GM21825 (cell line): ENCODE measurements at regions not wholly inside any gene's neighbourhood (a gene's known extent, or its start where the extent isn't known, plus 50 kb on each side); places are given as distances from the start of the nearest gene placed in this dataset.

Experiments
- ATAC-seq: cut with Tn5 transposase; IDR thresholded peaks from one replicate; pipeline ENCODE4 v1.9.1; 2021; ENCODE audit warnings: mild to moderate bottlenecking, moderate library complexity; ENCODE audit not compliant: unreplicated experiment

DNA sequence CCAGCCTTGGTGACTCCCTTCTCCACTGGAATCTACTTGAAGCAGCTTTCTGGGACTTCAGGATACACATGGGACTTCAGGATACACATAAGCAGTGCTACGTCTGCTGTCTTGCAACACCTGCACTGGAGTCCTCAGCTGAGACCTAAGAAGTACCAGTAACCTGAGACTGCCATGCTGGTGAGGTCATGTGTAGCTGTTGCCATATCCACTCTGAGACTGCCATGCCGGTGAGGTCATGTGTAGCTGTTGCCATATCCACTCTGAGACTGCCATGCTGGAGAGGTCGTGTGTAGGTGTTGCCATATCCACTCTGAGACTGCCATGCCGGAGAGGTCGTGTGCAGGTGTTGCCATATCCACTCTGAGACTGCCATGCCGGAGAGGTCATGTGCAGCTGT lies 937.9 kb downstream of the EFNB2 start:
- no peak for ATAC-seq

DNA sequence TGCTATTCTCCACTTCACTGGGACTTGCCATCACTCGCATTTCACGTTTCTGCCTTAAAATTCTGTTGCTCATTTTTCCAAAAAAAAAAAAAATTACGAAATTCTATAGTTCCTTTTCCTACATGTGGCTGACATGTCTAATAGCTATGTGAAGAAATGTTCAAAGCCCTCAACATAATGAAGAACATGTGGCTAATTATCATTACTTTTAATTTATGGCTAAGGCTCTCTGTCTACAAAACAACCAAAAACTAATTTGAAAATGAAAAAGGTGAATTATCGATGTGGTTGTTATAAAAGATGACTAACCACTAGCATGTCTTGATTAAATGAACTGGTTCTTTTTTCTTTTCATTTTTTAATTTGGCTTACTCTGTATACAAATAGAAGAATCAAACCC lies 940.0 kb downstream of the EFNB2 start:
- no peak for ATAC-seq

DNA sequence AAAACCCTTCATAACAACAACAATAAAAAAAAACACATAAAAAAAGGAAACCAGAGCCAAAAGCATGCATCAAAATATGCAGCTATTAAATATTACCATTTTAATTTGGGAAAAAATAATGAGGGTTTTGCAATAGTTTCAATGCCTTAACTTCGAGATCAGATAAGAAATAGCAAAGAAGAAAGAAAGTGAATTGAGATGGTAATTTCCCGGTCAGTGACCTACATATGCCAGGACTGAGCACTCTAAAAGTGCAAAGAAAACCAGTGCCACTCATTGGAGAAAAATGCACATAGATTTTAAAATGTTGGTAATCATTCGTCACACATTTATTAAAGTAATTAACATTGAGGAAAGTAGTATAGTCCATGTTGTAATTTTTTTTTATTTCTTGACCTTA lies 944.2 kb downstream of the EFNB2 start:
- no peak for ATAC-seq

DNA sequence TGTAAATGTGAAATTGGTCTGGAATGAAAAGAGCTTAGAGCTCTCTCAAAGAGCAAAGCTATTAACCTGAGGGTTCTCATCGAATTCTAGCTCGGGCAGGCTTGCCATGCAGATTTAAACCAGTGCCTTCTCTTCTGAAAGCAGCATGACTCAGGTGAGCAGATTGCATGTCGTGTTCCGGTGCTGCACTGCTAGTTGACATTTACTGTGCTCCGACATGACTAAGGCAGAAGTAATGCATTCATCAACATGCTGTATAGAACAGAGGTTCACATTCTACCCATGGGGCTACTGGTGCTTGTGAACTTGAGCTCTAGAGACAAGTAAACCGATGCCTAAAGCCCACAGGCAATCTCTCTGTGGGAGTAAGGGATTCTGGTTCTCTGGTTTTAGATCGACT lies 947.7 kb downstream of the EFNB2 start:
- no peak for ATAC-seq

DNA sequence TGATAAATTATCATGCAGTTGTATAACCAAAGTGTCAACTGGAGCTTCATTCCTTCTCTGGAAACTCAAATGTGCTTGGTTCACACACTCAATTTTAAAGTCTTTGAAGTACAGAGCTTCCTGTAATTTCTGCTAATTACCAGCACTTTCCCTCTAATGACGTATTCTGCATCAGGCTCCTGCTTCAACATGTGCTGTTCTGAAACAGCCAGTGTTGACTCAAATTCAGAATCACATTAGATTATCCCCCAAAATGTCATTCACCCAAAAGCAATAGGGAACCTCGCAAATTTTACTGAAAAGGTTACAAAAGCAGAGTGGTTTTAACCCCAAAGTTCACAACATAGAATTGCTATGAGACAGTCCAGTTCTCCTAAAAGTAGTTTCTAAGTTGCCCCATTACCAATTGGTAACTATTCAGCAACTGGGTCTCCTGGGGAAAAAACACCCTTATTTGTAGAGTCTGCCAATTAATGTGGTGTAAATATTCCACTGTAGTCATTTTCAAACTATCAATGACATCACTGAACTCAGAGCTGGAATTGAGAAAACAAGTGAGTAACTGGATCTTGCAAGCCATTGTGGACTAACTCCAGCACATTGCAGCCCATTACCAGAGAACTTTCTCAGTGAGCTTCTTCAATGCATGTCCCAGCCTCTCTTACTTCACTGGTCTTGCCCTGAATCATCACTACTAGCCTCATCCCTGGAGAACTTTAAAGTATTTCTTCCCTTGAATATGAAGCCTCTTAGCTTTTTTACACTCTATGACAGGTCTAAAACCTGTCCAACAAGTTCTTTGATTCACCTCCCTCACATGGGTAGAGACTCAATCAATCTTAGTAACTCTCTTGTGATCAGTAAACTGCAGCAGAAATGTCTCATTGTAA lies 955.4 kb downstream of the EFNB2 start:
- ATAC-seq = no peak

DNA sequence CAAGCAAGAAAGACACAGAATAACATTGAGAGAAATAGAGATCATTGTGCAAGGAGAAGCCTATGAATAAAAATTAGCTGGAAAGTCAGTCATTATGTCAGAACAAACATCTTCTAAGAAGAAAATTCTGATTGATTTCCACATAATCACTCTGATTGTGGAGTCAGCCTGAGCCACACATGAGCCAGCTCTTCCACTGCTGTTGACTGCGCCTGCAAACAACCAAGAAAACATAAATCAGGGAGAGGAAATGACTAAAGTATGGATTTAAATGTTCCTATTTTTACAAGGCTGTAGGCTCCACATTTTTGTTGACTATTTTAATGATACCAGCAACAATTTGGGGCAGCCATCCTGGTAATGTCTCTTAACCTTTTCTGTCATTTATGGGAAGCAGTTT lies 962.3 kb downstream of the EFNB2 start:
- no peak for ATAC-seq

DNA sequence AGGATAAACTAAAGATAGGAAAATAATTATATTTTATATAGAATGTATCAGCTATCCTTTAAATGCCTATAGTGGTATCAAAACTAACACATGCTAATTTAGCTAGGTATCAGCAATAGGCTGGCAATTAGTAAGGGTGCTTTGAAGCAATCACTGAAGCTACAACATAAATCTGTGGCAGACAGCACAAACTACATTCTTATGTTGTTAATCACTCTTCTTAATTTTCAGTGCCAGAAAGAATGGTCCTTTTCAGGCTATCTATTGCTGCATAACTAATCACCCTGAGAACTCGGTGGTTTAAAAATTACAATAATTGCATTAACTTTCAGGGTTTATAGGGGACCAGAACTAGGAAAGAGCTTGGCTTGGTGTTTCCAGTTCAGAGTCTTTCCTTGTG lies 963.1 kb downstream of the EFNB2 start:
- no peak for ATAC-seq

DNA sequence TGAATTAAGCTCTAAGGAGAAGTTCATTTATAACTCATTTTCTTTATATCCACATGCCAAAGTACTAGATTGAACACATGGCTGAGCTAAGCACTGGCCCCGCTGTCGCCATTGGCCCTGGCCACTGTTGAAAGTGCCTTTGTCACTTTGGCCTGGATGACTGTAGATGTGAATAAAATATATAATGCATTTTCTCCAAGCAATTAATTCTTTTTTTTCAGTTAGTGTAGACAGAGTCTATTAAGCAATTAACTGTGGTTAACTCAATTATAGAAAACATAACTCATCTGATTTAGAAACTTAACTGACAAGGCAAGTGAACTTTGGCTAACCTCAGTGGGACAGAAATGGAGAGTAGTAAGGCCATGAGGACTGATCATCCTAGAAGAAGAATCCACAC lies 965.6 kb downstream of the EFNB2 start:
- ATAC-seq = no peak

DNA sequence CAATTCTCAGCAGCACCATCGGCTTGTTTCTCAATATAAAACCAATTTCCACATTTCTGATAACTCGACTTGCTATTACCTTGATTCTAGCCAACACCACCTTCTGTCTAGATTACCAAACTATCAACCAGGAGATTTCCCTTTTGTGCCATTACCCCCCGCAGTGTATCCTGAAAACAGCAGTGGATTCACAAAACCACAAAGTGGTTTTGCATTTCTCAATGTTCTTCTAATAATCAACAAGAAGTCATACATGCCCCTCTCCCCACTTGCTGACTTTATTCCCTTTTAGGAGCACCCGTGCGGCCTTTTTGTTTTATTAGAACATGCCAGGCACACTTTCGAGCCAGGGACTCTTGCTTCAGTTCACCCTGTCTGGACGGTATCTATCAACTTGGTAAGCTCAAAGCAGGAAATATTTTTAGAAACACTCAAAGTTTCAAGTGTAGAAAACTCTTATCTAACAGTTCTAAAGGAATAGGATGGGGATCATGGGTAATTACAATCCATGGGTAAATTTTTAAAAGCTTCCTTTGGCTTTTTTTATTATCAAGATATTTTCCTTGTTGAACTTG lies 967.4 kb downstream of the EFNB2 start:
- no peak for ATAC-seq

- no peak for ATAC-seq
Measured at GRCh38 chr13:105565136-105565727, 970.2 kb downstream of the EFNB2 start.

DNA sequence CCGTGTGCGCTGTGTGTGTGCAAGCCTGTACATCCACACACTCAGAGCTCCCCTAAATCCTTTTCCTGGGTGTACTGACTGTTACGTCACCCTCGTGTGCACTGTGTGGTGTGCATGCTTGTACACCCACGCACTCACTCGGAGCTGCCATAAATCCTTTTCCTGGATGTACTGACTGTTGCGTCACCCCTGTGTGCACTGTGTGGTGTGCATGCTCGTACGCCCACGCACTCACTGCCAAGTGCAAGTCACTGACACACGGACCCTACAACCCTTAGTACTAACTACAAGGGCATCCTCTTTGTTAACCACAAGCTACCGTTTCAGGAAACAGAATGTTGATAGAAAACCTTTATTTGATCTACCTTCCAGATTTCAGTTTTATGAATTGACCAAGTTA lies 983.4 kb downstream of the EFNB2 start:
- ATAC-seq = no peak

- ATAC-seq = no peak
Measured at GRCh38 chr13:105547851-105548250, 987.6 kb downstream of the EFNB2 start.

DNA sequence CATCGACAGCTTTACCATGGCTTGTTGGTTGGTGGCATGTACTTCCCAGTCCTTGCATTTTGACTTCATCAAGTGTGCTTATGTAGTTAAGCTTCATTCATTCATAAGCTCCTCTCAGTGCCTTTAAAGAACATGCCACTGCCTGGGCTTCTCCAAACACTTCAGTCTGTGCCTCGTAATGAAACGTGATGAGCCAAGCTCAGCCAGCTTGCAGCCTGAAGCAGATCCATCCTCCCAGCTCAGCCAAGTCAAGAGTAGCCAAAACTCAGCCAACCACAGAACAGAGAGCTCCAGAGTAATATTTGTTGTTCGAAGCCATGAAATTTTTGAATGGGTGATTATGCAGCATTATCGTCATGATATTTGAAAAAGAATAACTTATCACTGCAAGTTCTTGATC lies 989.7 kb downstream of the EFNB2 start:
- no peak for ATAC-seq

DNA sequence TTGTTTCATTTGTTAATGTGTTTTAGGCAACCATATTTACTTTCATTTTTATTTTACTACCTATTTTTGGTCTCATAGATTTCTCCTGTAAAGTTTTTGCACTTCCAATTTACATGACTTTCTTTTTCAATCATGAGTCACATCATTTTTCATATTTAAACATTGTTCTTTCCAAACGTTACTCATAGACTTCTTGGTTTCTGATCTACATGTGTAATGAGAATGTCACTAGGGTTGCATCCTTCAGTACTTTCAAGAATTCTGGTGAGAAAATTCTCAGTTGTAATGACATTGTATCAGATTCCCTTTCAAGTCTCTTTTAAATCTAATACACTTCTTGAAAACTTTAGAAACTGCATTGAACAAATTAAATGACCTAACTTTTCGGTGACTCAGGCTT lies 991.7 kb downstream of the EFNB2 start:
- no peak for ATAC-seq

- no peak for ATAC-seq
Measured at GRCh38 chr13:105541565-105541964, 993.9 kb downstream of the EFNB2 start.

DNA sequence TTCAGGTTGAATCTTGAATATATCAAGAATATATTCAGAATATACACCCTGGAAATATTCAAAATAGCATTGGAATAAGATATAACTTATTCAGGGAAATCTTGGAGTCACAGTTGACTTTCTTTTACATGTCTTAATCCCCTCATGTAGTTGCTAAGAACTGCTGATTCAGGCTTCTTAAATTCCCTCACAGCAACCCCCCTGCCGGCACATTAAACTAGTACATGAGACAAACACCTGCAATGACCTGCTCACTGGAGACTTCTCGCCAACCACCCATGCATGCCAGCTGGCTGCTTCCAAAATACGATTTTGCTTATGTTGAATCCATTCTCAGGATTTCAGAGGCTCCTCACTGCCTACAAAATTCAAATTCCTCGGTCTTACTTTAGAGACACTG lies 997.1 kb downstream of the EFNB2 start:
- ATAC-seq = no peak

GRCh38 chr13:105537113-105537512 lies 998.3 kb downstream of the EFNB2 start:
- no peak for ATAC-seq

- no peak for ATAC-seq
Measured at GRCh38 chr13:105530468-105530867, 1005.0 kb downstream of the EFNB2 start.

GRCh38 chr13:105527127-105527526 lies 1008.3 kb downstream of the EFNB2 start:
- ATAC-seq = no peak

GRCh38 chr13:105519771-105520170 lies 1015.7 kb downstream of the EFNB2 start:
- no peak for ATAC-seq

DNA sequence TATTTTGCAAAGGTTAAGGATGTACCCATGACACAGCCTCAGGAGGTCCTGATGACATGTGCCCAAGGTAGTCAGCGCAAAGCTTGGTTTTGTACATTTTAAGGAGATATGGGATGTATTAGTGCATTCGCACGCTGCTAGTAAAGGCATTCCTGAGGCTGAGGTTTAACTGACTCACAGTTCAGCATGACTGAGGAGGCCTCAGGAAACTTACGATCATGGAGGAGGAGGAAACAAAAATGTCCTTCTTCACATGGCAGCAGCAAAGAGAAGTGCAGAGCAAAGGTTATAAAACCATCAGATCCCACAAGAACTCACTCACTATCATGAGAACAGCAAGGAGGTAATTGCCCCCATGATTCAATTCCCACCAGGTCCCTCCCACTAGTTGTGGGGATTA lies 1017.4 kb downstream of the EFNB2 start:
- ATAC-seq = no peak

DNA sequence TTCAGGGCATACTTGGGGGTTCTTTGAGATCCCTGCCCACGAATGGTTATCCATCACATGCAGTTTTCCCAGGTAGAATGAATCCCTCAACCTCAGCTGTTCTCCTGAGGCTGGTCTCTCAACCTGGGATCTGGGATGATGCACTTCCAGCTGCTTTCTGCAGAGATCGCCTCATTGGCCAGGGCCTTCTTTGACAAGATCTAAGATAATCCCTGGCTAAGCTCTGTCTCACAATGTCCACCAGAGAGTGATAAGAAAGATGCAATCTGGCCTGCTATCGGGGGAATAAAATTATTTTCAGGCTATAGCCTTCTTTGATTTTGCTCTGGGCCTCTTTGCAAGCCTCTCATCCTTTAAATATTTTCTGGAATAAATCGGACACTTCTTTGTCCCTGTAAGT lies 1021.1 kb downstream of the EFNB2 start:
- no peak for ATAC-seq
